GM06990 (cell line): ENCODE measurements at regions not wholly inside any gene's neighbourhood (a gene's known extent, or its start where the extent isn't known, plus 50 kb on each side); places are given as distances from the start of the nearest gene placed in this dataset.

Experiments
- DNase-seq: peaks from one replicate; pipeline ENCODE4 v3.0.0-alpha.2; 2011; ENCODE audit not compliant: insufficient read length; ENCODE audit errors: extremely low read depth
- H3K27me3 ChIP-seq: replicated peaks from 2 replicates; pipeline ENCODE4 v1.6.0; 2011; ENCODE audit warnings: low read length; ENCODE audit not compliant: control insufficient read depth, insufficient read depth
- H3K36me3 ChIP-seq: 2 replicates; pipeline ENCODE4 v1.5.1; 2011; ENCODE audit warnings: low read length; ENCODE audit not compliant: control insufficient read depth, insufficient read depth
- H3K4me3 ChIP-seq: replicated peaks from 2 replicates; pipeline ENCODE4 v1.5.1; 2011; ENCODE audit warnings: low read depth, mild to moderate bottlenecking, control low read depth, low read length
- TF ChIP-seq, protein P1 (sequence below): IDR thresholded peaks from 2 replicates; pipeline ENCODE4 v1.5.1; 2011; ENCODE audit warnings: low read length, control low read depth, mild to moderate bottlenecking, inconsistent platforms; ENCODE audit not compliant: insufficient read depth, poor library complexity, severe bottlenecking

DNA sequence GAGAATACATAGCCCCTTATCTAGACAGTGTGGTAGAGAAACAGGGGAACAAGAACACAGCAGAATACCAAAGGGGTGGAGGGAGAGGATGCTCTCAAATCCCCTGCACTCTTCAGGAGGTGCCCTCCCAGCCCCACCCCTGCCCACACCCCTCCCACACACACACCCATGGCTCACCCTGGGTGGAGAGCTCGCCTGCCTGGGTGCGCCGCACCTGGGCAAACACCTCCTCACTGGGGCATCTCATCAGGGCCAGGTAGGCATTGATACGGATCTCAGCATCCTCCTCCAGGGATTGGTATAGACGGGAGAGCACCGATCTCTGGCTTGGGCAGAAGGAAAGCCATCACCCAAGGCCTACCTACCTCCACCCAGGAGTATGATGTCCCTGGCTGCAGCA, 95.2 kb downstream of the LITAF start:
- Histone ChIP-seq H3K27me3 (no peaks in the 10 kb centered on the region), H3K36me3 (no peaks in the 10 kb centered on the region), H3K4me3 (no peak overlapping the region)
- no peak for DNase-seq
- TF ChIP-seq, protein P1, sequence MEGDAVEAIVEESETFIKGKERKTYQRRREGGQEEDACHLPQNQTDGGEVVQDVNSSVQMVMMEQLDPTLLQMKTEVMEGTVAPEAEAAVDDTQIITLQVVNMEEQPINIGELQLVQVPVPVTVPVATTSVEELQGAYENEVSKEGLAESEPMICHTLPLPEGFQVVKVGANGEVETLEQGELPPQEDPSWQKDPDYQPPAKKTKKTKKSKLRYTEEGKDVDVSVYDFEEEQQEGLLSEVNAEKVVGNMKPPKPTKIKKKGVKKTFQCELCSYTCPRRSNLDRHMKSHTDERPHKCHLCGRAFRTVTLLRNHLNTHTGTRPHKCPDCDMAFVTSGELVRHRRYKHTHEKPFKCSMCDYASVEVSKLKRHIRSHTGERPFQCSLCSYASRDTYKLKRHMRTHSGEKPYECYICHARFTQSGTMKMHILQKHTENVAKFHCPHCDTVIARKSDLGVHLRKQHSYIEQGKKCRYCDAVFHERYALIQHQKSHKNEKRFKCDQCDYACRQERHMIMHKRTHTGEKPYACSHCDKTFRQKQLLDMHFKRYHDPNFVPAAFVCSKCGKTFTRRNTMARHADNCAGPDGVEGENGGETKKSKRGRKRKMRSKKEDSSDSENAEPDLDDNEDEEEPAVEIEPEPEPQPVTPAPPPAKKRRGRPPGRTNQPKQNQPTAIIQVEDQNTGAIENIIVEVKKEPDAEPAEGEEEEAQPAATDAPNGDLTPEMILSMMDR: no peak

GRCh38 chr16:11492808-11493530, 93.8 kb downstream of the LITAF start:
- H3K27me3 ChIP-seq: no peaks in the 10 kb centered on the region
- no peak for DNase-seq
- TF ChIP-seq, protein P1: no peak
- no peaks in the 10 kb centered on the region for H3K36me3 ChIP-seq
- H3K4me3 ChIP-seq: no peak overlapping the region

DNA sequence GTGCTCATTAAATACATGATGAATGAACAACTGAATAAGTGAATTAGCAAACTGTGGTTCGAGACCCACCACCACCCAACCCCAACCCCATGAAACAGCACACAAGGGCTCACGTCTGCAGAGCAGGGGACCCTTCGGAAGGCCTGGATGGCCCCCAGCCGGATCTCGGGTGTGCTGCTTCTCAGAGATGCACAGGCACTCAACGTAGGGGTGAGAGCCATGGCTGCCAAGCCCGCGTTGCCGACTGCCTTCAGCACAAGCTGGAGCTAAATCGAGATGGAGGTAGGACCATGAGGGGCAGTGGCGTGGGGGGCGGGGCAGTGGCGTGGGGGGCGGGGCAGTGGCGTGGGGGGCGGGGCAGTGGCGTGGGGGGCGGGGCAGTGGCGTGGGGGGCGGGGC, 93.2 kb downstream of the LITAF start:
- no peak overlapping the region for H3K4me3 ChIP-seq
- no peak for DNase-seq

GRCh38 chr16:11494029-11494428, 92.7 kb downstream of the LITAF start:
- no peak for DNase-seq
- no peak overlapping the region for H3K4me3 ChIP-seq
- H3K36me3 ChIP-seq: no peaks in the 10 kb centered on the region
- no peaks in the 10 kb centered on the region for H3K27me3 ChIP-seq
- TF ChIP-seq, protein P1: no peak

More for the DNA sequence above, 93.2 kb downstream of the LITAF start:
- no peaks in the 10 kb centered on the region for H3K36me3 ChIP-seq
- no peaks in the 10 kb centered on the region for H3K27me3 ChIP-seq
- TF ChIP-seq, protein P1: no peak

DNA sequence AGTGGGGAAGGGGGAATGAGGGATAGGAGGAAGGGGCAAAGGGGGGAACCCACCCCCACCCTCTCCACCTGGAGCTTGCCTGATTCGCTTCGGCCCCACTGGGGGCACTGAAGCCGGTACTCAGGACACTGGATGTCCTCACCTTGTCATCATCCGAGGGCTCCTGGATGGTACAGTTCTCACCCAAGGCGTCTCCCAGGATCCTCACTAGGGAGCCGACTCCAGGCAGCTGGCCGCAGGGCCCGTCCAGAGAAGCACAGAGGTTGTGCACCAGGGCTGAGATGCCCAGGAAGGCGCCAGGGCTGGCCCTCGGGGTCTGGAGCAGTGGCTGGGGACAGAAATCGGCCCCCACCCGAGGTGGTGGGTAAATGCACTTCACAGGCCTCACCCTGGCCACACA, 92.3 kb downstream of the LITAF start:
- Histone ChIP-seq H3K27me3 (no peaks in the 10 kb centered on the region), H3K36me3 (no peaks in the 10 kb centered on the region), H3K4me3 (no peak overlapping the region)
- no peak for DNase-seq
- TF ChIP-seq, protein P1: no peak

DNA sequence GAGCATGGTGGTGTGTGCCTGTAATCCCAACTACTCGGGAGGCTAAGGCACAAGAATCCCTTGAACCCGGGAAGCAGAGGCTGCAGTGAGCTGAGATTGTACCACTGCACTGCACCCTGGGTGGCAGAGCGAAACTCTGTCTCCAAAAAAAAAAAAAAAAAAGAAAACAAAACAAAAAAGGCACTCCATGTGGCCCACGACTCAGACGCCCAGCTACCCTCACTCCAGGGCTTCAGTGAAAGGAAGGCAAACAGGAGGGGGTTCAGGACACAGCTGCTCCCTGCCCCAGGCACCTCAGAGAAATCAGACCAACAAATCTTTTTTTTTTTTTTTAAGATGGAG, 91.7 kb downstream of the LITAF start:
- no peaks in the 10 kb centered on the region for H3K36me3 ChIP-seq
- H3K27me3 ChIP-seq: no peaks in the 10 kb centered on the region
- TF ChIP-seq, protein P1: no peak
- DNase-seq: no peak
- no peak overlapping the region for H3K4me3 ChIP-seq
